BE2C (cell line): ENCODE measurements at regions not wholly inside any gene's neighbourhood (a gene's known extent, or its start where the extent isn't known, plus 50 kb on each side); places are given as distances from the start of the nearest gene placed in this dataset.

Experiments used
- DNase-seq: peaks from one replicate; pipeline ENCODE4 v3.0.0-alpha.2; 2020
- H3K27me3 ChIP-seq: fragments of 250-450 bp; sonication (Bioruptor Pico); 2 replicates; pipeline ENCODE4 v1.5.1; 2020; ENCODE audit warnings: mild to moderate bottlenecking
- H3K36me3 ChIP-seq: fragments of 250-450 bp; sonication (Bioruptor Pico); 2 replicates; pipeline ENCODE4 v1.5.1; 2020; ENCODE audit warnings: mild to moderate bottlenecking
- H3K4me1 ChIP-seq: fragments of 250-450 bp; sonication (Bioruptor Pico); 2 replicates; pipeline ENCODE4 v1.5.1; 2020
- H3K4me3 ChIP-seq: 2 replicates; pipeline ENCODE4 v1.5.1; 2011; ENCODE audit warnings: low read depth, low read length
- H3K9me3 ChIP-seq: fragments of 250-450 bp; sonication (Bioruptor Pico); 2 replicates; pipeline ENCODE4 v1.5.1; 2020
- CTCF ChIP-seq: IDR thresholded peaks from 2 replicates; pipeline ENCODE4 v1.5.1; 2012; ENCODE audit warnings: mild to moderate bottlenecking, low read depth, low read length

DNA sequence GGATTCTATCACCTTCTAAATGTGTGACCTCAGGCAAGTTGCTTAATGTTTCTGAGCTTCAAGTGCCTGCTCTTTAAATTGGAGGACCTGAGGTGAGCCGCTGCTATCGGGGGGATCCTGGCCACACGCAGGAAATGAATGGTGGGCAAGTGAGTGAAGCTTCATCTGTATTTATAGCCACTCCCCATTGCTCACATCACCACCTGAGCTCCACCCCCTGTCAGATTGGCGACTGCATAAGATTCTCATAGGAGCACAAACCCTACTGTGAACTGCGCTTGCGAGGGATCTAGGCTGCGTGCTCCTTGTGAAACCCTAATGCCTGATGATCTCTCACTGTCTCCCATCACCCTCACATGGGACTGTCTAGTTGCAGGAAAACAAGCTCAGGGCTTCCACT lies 158.6 kb upstream of the CCND2 start:
- DNase-seq, result no peak
- Histone ChIP-seq H3K36me3 (no peaks in the 10 kb centered on the region), H3K4me1 (no peaks in the 10 kb centered on the region), H3K27me3 (peaks cover 17% of the 10 kb centered on the region), H3K9me3 (no peaks in the 10 kb centered on the region), H3K4me3 (no peak overlapping the region)
- no peak for TF ChIP-seq CTCF

DNA sequence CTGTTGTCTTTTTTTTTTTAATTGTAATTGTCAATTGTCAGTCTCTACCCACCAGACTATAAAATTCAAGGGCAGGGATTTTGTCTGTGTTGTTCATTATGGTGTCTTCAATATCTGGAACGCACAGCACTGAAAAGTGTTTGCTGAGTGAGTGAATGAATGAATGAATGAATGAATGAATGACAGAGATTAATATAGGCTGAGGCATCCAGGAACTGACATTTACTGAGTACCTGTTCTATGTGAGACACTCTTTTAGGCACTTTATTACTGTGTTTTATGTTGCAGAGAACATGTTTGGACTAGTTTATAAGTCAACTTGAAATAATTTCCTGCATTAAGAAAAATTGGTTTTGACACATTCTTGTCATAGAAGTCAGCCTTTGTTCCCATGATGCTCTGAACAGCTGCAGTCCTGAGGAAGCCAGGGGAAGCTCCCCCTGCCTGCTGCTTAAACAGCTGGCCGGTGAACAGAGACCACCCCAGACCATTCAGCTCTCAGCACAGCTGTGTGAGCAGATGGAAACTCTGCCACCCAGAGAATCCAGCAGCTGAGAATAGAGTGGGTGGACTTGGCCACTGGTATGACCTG lies 160.7 kb upstream of the CCND2 start:
- Histone ChIP-seq H3K9me3 (no peaks in the 10 kb centered on the region), H3K4me1 (no peaks in the 10 kb centered on the region), H3K4me3 (no peak overlapping the region), H3K36me3 (no peaks in the 10 kb centered on the region), H3K27me3 (peaks cover 14% of the 10 kb centered on the region)
- DNase-seq, result no peak
- TF ChIP-seq CTCF, result no peak

- TF ChIP-seq CTCF, result no peak
- peaks cover 13% of the 10 kb centered on the region for H3K27me3 ChIP-seq
- DNase-seq, result no peak
Measured at GRCh38 chr12:4112290-4112689, 161.3 kb upstream of the CCND2 start.

GRCh38 chr12:4111010-4111409 lies 162.6 kb upstream of the CCND2 start:
- no peak for TF ChIP-seq CTCF
- no peaks in the 10 kb centered on the region for H3K36me3 ChIP-seq
- H3K4me3 ChIP-seq, result no peak overlapping the region
- no peak for DNase-seq
- peaks cover under 1% of the 10 kb centered on the region for H3K27me3 ChIP-seq
- H3K4me1 ChIP-seq, result no peaks in the 10 kb centered on the region
- H3K9me3 ChIP-seq, result no peaks in the 10 kb centered on the region

More at GRCh38 chr12:4112290-4112689, 161.3 kb upstream of the CCND2 start:
- Histone ChIP-seq H3K9me3 (no peaks in the 10 kb centered on the region), H3K4me1 (no peaks in the 10 kb centered on the region), H3K36me3 (no peaks in the 10 kb centered on the region), H3K4me3 (no peak overlapping the region)

GRCh38 chr12:4109826-4110225 lies 163.7 kb upstream of the CCND2 start:
- TF ChIP-seq CTCF, result no peak
- Histone ChIP-seq H3K4me3 (no peak overlapping the region), H3K27me3 (no peaks in the 10 kb centered on the region; the same call in 1 of the 2 replicates), H3K36me3 (no peaks in the 10 kb centered on the region), H3K9me3 (no peaks in the 10 kb centered on the region), H3K4me1 (no peaks in the 10 kb centered on the region)
- no peak for DNase-seq

DNA sequence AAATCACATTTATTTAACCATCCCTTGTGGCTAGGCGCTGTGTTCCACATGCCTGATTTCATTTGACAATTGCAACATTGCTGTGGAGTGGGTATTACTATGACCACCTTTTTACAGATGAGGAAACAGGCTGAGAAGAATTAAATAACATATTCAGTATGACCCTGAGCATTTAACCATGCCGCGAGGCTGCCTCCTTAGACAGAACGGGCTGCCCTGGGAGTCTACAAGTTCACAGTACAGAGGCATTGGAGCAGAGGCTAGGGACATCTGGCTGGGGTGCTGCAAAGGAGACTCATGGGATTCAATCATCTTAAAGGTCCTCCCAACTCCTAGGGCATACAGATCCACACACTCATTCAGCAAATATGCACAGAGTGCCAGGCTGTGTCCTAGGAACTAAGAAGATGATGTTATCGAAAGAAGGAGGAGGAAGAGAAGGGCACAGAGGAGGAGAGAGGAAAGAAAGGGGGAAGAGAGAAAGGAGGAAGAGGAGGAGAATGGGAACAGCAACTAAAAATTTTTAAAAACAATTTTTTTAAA lies 164.7 kb upstream of the CCND2 start:
- Histone ChIP-seq H3K4me1 (no peaks in the 10 kb centered on the region), H3K4me3 (no peak overlapping the region), H3K27me3 (no peaks in the 10 kb centered on the region), H3K9me3 (no peaks in the 10 kb centered on the region), H3K36me3 (no peaks in the 10 kb centered on the region)
- no peak for TF ChIP-seq CTCF
- DNase-seq, result no peak
